Neural cell (in vitro differentiated cells): ENCODE measurements at regions not wholly inside any gene's neighbourhood (a gene's known extent, or its start where the extent isn't known, plus 50 kb on each side); places are given as distances from the start of the nearest gene placed in this dataset.

Experiments used
- H2AFZ ChIP-seq: fragments of 200-600, 300-800 bp; sonication (generic), shearing (Covaris generic); 2 replicates; pipeline ENCODE4 v1.6.0; 2014; ENCODE audit warnings: low read depth, mild to moderate bottlenecking, antibody characterized with exemption, low read length, moderate library complexity
- H3F3A ChIP-seq: fragments of 200-600 bp; shearing (Covaris generic); 2 replicates; pipeline ENCODE4 v1.6.1; 2016; ENCODE audit warnings: mild to moderate bottlenecking, moderate library complexity, mixed read lengths, antibody characterized with exemption, low read length; ENCODE audit not compliant: insufficient read depth, poor library complexity, severe bottlenecking
- H3K27ac ChIP-seq: fragments of 200-600, 300-800 bp; sonication (generic), shearing (Covaris generic); 2 replicates; pipeline ENCODE4 v1.5.1; 2014; ENCODE audit warnings: mild to moderate bottlenecking, low read length, moderate library complexity
- H3K27me3 ChIP-seq: fragments of 300-800, 200-600 bp; sonication (generic), shearing (Covaris generic); 2 replicates; pipeline ENCODE4 v1.6.0; 2014; ENCODE audit warnings: mild to moderate bottlenecking, low read depth, low read length, moderate library complexity; ENCODE audit not compliant: insufficient read depth
- H3K36me3 ChIP-seq: fragments of 300-800, 200-600 bp; sonication (generic), shearing (Covaris generic); 2 replicates; pipeline ENCODE4 v1.5.1; 2014; ENCODE audit warnings: mild to moderate bottlenecking, antibody characterized with exemption, low read length, moderate library complexity; ENCODE audit not compliant: insufficient read depth
- H3K4me2 ChIP-seq: fragments of 300-800, 200-600 bp; sonication (generic), shearing (Covaris generic); 2 replicates; pipeline ENCODE4 v1.6.0; 2014; ENCODE audit warnings: mild to moderate bottlenecking, low read length
- H3K4me3 ChIP-seq: fragments of 300-800, 200-600 bp; sonication (generic), shearing (Covaris generic); 2 replicates; pipeline ENCODE4 v1.5.1; 2014; ENCODE audit warnings: mild to moderate bottlenecking, low read length, moderate library complexity
- H3K79me2 ChIP-seq: fragments of 200-600 bp; shearing (Covaris generic); replicated peaks from 2 replicates; pipeline ENCODE4 v1.6.0; 2014; ENCODE audit warnings: mild to moderate bottlenecking, low read length, moderate library complexity; ENCODE audit not compliant: insufficient read depth
- H3K9ac ChIP-seq: fragments of 300-800, 200-600 bp; sonication (generic), shearing (Covaris generic); 2 replicates; pipeline ENCODE4 v1.6.1; 2016; ENCODE audit warnings: mild to moderate bottlenecking, low read length, mixed read lengths
- H3K9me2 ChIP-seq: fragments of 200-600 bp; shearing (Covaris generic); 2 replicates; pipeline ENCODE4 v1.6.1; 2016; ENCODE audit warnings: mild to moderate bottlenecking, low read length, mixed read lengths; ENCODE audit not compliant: insufficient read depth
- H3K9me3 ChIP-seq: fragments of 200-600, 300-800 bp; sonication (generic), shearing (Covaris generic); 2 replicates; pipeline ENCODE4 v1.6.1; 2016; ENCODE audit warnings: mild to moderate bottlenecking, mixed run types, low read length, moderate library complexity, mixed read lengths
- H4K20me1 ChIP-seq: fragments of 200-600 bp; shearing (Covaris generic); 2 replicates; pipeline ENCODE4 v1.6.1; 2016; ENCODE audit warnings: mild to moderate bottlenecking, mixed run types; ENCODE audit not compliant: insufficient read depth
- CTCF ChIP-seq: fragments of 450-650 bp; IDR thresholded peaks from 2 replicates; pipeline ENCODE4 v1.5.1; 2014; ENCODE audit warnings: antibody characterized with exemption, mild to moderate bottlenecking, moderate library complexity; ENCODE audit not compliant: poor library complexity, severe bottlenecking
- EP300 ChIP-seq: fragments of 450-650 bp; conservative IDR thresholded peaks from 2 replicates; pipeline ENCODE4 v1.6.1; 2014; ENCODE audit warnings: antibody characterized with exemption, mild to moderate bottlenecking, moderate library complexity; ENCODE audit not compliant: poor library complexity, severe bottlenecking
- EZH2 ChIP-seq: fragments of 200-600, 300-800 bp; shearing (Covaris generic), sonication (generic); IDR thresholded peaks from 2 replicates; pipeline ENCODE4 v1.6.1; 2014; ENCODE audit warnings: antibody characterized with exemption, low read length, borderline replicate concordance, mild to moderate bottlenecking; ENCODE audit not compliant: insufficient read depth, poor library complexity, severe bottlenecking
- MXI1 ChIP-seq: fragments of 450-650 bp; conservative IDR thresholded peaks from 2 replicates; pipeline ENCODE4 v1.6.1; 2014; ENCODE audit warnings: antibody characterized with exemption, mild to moderate bottlenecking; ENCODE audit not compliant: poor library complexity, severe bottlenecking
- POLR2AphosphoS5 ChIP-seq: IDR thresholded peaks from 2 replicates; pipeline ENCODE4 v1.6.1; 2012
- RAD21 ChIP-seq: fragments of 450-650 bp; conservative IDR thresholded peaks from 2 replicates; pipeline ENCODE4 v1.6.1; 2014; ENCODE audit warnings: antibody characterized with exemption, mild to moderate bottlenecking, moderate library complexity
- SMC3 ChIP-seq: fragments of 450-650 bp; conservative IDR thresholded peaks from 2 replicates; pipeline ENCODE4 v1.6.1; 2014; ENCODE audit warnings: antibody characterized with exemption, mild to moderate bottlenecking, moderate library complexity; ENCODE audit not compliant: poor library complexity
- TAF1 ChIP-seq: IDR thresholded peaks from 2 replicates; pipeline ENCODE4 v1.6.1; 2012; ENCODE audit warnings: low read depth
- TF ChIP-seq, protein P1 (sequence below): IDR thresholded peaks from 2 replicates; pipeline ENCODE4 v1.6.1; 2012; ENCODE audit warnings: borderline replicate concordance

DNA sequence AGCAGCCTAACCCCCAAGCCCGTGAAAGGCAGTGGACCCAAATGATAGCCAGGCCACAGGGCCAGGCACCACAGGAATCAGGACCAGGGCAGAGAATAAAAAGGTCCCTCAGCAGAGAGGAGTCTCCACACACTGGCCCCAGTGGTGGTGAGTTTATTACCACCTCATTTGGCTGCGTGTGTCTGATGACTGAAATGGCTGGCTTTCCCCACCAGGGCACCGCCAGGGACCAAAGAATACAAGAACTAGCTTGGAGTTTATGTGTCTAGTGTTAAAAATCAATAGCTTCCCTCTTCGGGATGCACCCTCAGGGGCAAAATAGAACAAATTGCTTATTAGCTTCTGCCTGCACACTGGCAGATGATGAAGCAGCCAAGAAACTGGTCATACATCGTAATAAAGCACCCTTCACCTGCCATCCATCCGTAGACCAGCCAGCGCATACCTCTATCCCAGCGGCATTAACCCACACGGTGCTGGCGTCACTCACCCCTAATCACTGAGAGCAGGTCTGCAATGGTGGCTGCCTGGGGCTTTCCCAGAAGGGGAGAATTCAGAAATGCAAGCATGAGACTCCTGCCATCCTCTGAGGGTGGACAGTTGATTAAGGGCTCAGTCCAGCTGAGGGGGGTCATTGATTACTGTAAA is 223.7 kb upstream of the ZMIZ1 start:
- no peak overlapping the region for H3K4me3 ChIP-seq
- H2AFZ ChIP-seq = no peak overlapping the region
- H3K4me2 ChIP-seq = no peak overlapping the region
- no peaks in the 10 kb centered on the region for H4K20me1 ChIP-seq
- H3K9ac ChIP-seq = no peak overlapping the region
- no peaks in the 10 kb centered on the region for H3K9me2 ChIP-seq
- H3K36me3 ChIP-seq = no peaks in the 10 kb centered on the region
- H3K9me3 ChIP-seq = no peaks in the 10 kb centered on the region
- H3K79me2 ChIP-seq = no peaks in the 10 kb centered on the region
- H3F3A ChIP-seq = no peaks in the 10 kb centered on the region
- TF ChIP-seq RAD21 (peak; percentile 33), SMC3 (no peak), CTCF (peak; percentile 38)
- no peak overlapping the region for H3K27ac ChIP-seq
- no peaks in the 10 kb centered on the region for H3K27me3 ChIP-seq

- Histone ChIP-seq H4K20me1 (no peaks in the 10 kb centered on the region), H3F3A (no peaks in the 10 kb centered on the region), H3K79me2 (no peaks in the 10 kb centered on the region), H3K4me2 (no peak overlapping the region), H3K9ac (no peak overlapping the region), H2AFZ (no peak overlapping the region), H3K9me2 (no peaks in the 10 kb centered on the region), H3K27me3 (no peaks in the 10 kb centered on the region), H3K36me3 (no peaks in the 10 kb centered on the region), H3K27ac (no peak overlapping the region), H3K4me3 (no peak overlapping the region), H3K9me3 (no peaks in the 10 kb centered on the region)
- TF ChIP-seq, protein P1, sequence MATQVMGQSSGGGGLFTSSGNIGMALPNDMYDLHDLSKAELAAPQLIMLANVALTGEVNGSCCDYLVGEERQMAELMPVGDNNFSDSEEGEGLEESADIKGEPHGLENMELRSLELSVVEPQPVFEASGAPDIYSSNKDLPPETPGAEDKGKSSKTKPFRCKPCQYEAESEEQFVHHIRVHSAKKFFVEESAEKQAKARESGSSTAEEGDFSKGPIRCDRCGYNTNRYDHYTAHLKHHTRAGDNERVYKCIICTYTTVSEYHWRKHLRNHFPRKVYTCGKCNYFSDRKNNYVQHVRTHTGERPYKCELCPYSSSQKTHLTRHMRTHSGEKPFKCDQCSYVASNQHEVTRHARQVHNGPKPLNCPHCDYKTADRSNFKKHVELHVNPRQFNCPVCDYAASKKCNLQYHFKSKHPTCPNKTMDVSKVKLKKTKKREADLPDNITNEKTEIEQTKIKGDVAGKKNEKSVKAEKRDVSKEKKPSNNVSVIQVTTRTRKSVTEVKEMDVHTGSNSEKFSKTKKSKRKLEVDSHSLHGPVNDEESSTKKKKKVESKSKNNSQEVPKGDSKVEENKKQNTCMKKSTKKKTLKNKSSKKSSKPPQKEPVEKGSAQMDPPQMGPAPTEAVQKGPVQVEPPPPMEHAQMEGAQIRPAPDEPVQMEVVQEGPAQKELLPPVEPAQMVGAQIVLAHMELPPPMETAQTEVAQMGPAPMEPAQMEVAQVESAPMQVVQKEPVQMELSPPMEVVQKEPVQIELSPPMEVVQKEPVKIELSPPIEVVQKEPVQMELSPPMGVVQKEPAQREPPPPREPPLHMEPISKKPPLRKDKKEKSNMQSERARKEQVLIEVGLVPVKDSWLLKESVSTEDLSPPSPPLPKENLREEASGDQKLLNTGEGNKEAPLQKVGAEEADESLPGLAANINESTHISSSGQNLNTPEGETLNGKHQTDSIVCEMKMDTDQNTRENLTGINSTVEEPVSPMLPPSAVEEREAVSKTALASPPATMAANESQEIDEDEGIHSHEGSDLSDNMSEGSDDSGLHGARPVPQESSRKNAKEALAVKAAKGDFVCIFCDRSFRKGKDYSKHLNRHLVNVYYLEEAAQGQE = no peak
- no peak for TF ChIP-seq EP300
- TF ChIP-seq CTCF = no peak
- TF ChIP-seq POLR2AphosphoS5 = no peak
- TF ChIP-seq TAF1 = no peak
- TF ChIP-seq SMC3 = no peak
- no peak for TF ChIP-seq MXI1
- no peak for TF ChIP-seq RAD21
- no peak for TF ChIP-seq EZH2
Observed at GRCh38 chr10:78846071-78846470, 222.7 kb upstream of the ZMIZ1 start.
